H9 (cell line): ENCODE measurements at regions not wholly inside any gene's neighbourhood (a gene's known extent, or its start where the extent isn't known, plus 50 kb on each side); places are given as distances from the start of the nearest gene placed in this dataset.
A peak's percentile ranks its signal among the peaks of the same experiment; 100 is the strongest.
"Not testable (repeated sequence)": the region's sequence is repeated elsewhere in the genome, so short reads cannot be mapped to it uniquely, and the experiment has no call there.

Experiments
- DNase-seq: peaks from one replicate; pipeline ENCODE4 v3.0.0-alpha.2; 2017
- H2AFZ ChIP-seq: one replicate; pipeline ENCODE4 v1.6.1; 2013; ENCODE audit warnings: mild to moderate bottlenecking, low read length, control low read depth, moderate library complexity
- H2AK5ac ChIP-seq: 2 replicates; pipeline ENCODE4 v1.6.1; 2013; ENCODE audit warnings: low read length, control low read depth, mixed read lengths; ENCODE audit not compliant: insufficient read length
- H2BK120ac ChIP-seq: one replicate; pipeline ENCODE4 v1.6.1; 2013; ENCODE audit warnings: low read depth, mild to moderate bottlenecking, low read length, control low read depth, inconsistent platforms; ENCODE audit not compliant: poor library complexity, severe bottlenecking
- H2BK12ac ChIP-seq: 2 replicates; pipeline ENCODE4 v1.6.1; 2013; ENCODE audit warnings: low read length, control low read depth, mixed read lengths, low read depth; ENCODE audit not compliant: insufficient read length
- H2BK15ac ChIP-seq: 2 replicates; pipeline ENCODE4 v1.6.1; 2013; ENCODE audit warnings: low read depth, low read length, control low read depth
- H2BK20ac ChIP-seq: one replicate; pipeline ENCODE4 v1.6.1; 2013; ENCODE audit warnings: low read depth, mild to moderate bottlenecking, low read length, control low read depth, inconsistent platforms; ENCODE audit not compliant: poor library complexity, severe bottlenecking
- H2BK5ac ChIP-seq: 2 replicates; pipeline ENCODE4 v1.6.1; 2013; ENCODE audit warnings: low read length, control low read depth, mixed read lengths; ENCODE audit not compliant: insufficient read length
- H3K14ac ChIP-seq: 2 replicates; pipeline ENCODE4 v1.6.1; 2013; ENCODE audit warnings: low read length, control low read depth; ENCODE audit not compliant: insufficient read depth
- H3K18ac ChIP-seq: 2 replicates; pipeline ENCODE4 v1.6.1; 2013; ENCODE audit warnings: low read depth, mild to moderate bottlenecking, mixed read lengths, low read length, control low read depth; ENCODE audit not compliant: insufficient read length
- H3K23ac ChIP-seq: 2 replicates; pipeline ENCODE4 v1.6.1; 2013; ENCODE audit warnings: low read length, control low read depth, mixed read lengths, low read depth; ENCODE audit not compliant: insufficient read length
- H3K23me2 ChIP-seq: 2 replicates; pipeline ENCODE4 v1.6.1; 2013; ENCODE audit warnings: low read depth, mild to moderate bottlenecking, mixed read lengths, low read length, control low read depth; ENCODE audit not compliant: insufficient read length, poor library complexity, severe bottlenecking
- H3K27ac ChIP-seq: 2 replicates; pipeline ENCODE4 v1.5.1; 2013; ENCODE audit warnings: low read length, control low read depth, mixed read lengths, low read depth; ENCODE audit not compliant: insufficient read length
- H3K27me3 ChIP-seq: 2 replicates; pipeline ENCODE4 v1.6.1; 2013; ENCODE audit warnings: low read length, control low read depth, inconsistent platforms; ENCODE audit not compliant: insufficient read depth
- H3K4ac ChIP-seq: 2 replicates; pipeline ENCODE4 v1.6.1; 2013; ENCODE audit warnings: low read depth, mild to moderate bottlenecking, control low read depth, inconsistent platforms, low read length, moderate library complexity
- H3K4me1 ChIP-seq: 2 replicates; pipeline ENCODE4 v1.6.1; 2013; ENCODE audit warnings: low read length, control low read depth, inconsistent platforms; ENCODE audit not compliant: insufficient read depth
- H3K4me2 ChIP-seq: 2 replicates; pipeline ENCODE4 v1.6.1; 2013; ENCODE audit warnings: low read length, control low read depth, mixed read lengths; ENCODE audit not compliant: insufficient read length, insufficient read depth
- H3K56ac ChIP-seq: 2 replicates; pipeline ENCODE4 v1.6.1; 2013; ENCODE audit warnings: low read depth, mild to moderate bottlenecking, mixed read lengths, low read length, control low read depth; ENCODE audit not compliant: insufficient read length
- H3K79me1 ChIP-seq: 2 replicates; pipeline ENCODE4 v1.6.1; 2013; ENCODE audit warnings: low read depth, mild to moderate bottlenecking, moderate library complexity, low read length, control low read depth, inconsistent platforms; ENCODE audit not compliant: insufficient read depth, poor library complexity, severe bottlenecking
- H3K79me2 ChIP-seq: 2 replicates; pipeline ENCODE4 v1.6.1; 2013; ENCODE audit warnings: low read length, control low read depth, inconsistent platforms; ENCODE audit not compliant: insufficient read depth
- H3K9ac ChIP-seq: 2 replicates; pipeline ENCODE4 v1.6.1; 2013; ENCODE audit warnings: low read length, control low read depth, mixed read lengths; ENCODE audit not compliant: insufficient read length; ENCODE audit errors: extremely low read depth
- H3K9me3 ChIP-seq: one replicate; pipeline ENCODE4 v1.6.1; 2013; ENCODE audit warnings: low read depth, low read length, inconsistent platforms; ENCODE audit not compliant: control insufficient read depth
- H3T11ph ChIP-seq: one replicate; pipeline ENCODE4 v1.6.1; 2013; ENCODE audit warnings: mild to moderate bottlenecking, low read length, control low read depth, inconsistent platforms
- H4K20me1 ChIP-seq: one replicate; pipeline ENCODE4 v1.6.1; 2013; ENCODE audit not compliant: control insufficient read depth, insufficient read length, insufficient read depth
- H4K5ac ChIP-seq: 2 replicates; pipeline ENCODE4 v1.6.1; 2013; ENCODE audit warnings: low read depth, mild to moderate bottlenecking, mixed read lengths, low read length, control low read depth; ENCODE audit not compliant: insufficient read length
- H4K8ac ChIP-seq: replicated peaks from 2 replicates; pipeline ENCODE4 v1.6.1; 2013; ENCODE audit warnings: low read length, control low read depth, mixed read lengths, low read depth; ENCODE audit not compliant: insufficient read length
- H4K91ac ChIP-seq: 2 replicates; pipeline ENCODE4 v1.6.1; 2013; ENCODE audit warnings: low read depth, mild to moderate bottlenecking, moderate library complexity, mixed read lengths, low read length, control low read depth; ENCODE audit not compliant: insufficient read length
- H3K27ac Mint-ChIP-seq, 3 experiments: 2 replicates in 2 of 3; 3 replicates in 1 of 3; pipeline ENCODE4 v1.8.0; 2020 to 2021; ENCODE audit warnings: mixed read lengths in 3 of 3, mild to moderate bottlenecking in 1 of 3, moderate library complexity in 1 of 3
- H3K27me3 Mint-ChIP-seq: 2 replicates; pipeline ENCODE4 v1.8.0; 2021; ENCODE audit warnings: low read depth, mild to moderate bottlenecking, moderate library complexity, mixed read lengths
- H3K36me3 Mint-ChIP-seq, 3 experiments: 2 replicates in 2 of 3; 3 replicates in 1 of 3; pipeline ENCODE4 v1.8.0; 2020 to 2021; ENCODE audit warnings: low read depth in 3 of 3, mixed read lengths in 3 of 3; ENCODE audit not compliant: insufficient read depth in 1 of 3
- H3K4me1 Mint-ChIP-seq, 2 experiments: 2 replicates each; pipeline ENCODE4 v1.8.0; 2020; ENCODE audit warnings: mixed read lengths in 2 of 2
- H3K4me3 Mint-ChIP-seq, 2 experiments: 2 replicates in 1 of 2; 3 replicates in 1 of 2; pipeline ENCODE4 v1.8.0; 2020 to 2021; ENCODE audit warnings: mild to moderate bottlenecking in 2 of 2, mixed read lengths in 2 of 2, moderate library complexity in 1 of 2
- H3K9me3 Mint-ChIP-seq, 2 experiments: 2 replicates in 1 of 2; 3 replicates in 1 of 2; pipeline ENCODE4 v1.8.0; 2020; ENCODE audit warnings: mild to moderate bottlenecking in 2 of 2, mixed read lengths in 2 of 2, moderate library complexity in 1 of 2
- CTCF ChIP-seq: fragments of 200-600 bp; sonication (generic); conservative IDR thresholded peaks from 3 replicates; pipeline ENCODE4 v1.8.0; 2021; ENCODE audit warnings: antibody characterized with exemption, mild to moderate bottlenecking
- WGBS: extraction: QIAGEN DNeasy Blood & Tissue Kit; methylation state at CpG from one replicate; pipeline ENCODE4 v1.1.7; 2013; ENCODE audit warnings: missing lambda C conversion rate, low lambda C conversion rate, mixed read lengths; ENCODE audit not compliant: insufficient read length; ENCODE audit errors: extremely low coverage; 5-methylcytosine and 5-hydroxymethylcytosine counted together

GRCh38 chr4:190121759-190122158, 51.8 kb upstream of the DUX4 start:
- Histone ChIP-seq H2AK5ac (no peak overlapping the region), H3K23ac (no peak overlapping the region), H3K9me3 (no peaks in the 10 kb centered on the region), H3K27ac (no peak overlapping the region), H3K4ac (no peak overlapping the region), H2BK5ac (no peak overlapping the region), H2BK120ac (no peak overlapping the region), H3K79me2 (no peaks in the 10 kb centered on the region), H3T11ph (no peak overlapping the region), H4K91ac (no peak overlapping the region), H4K20me1 (no peaks in the 10 kb centered on the region), H3K23me2 (no peaks in the 10 kb centered on the region), H3K27me3 (no peaks in the 10 kb centered on the region), H3K56ac (no peak overlapping the region), H2BK15ac (no peak overlapping the region), H4K8ac (no peak overlapping the region), H2BK20ac (no peak overlapping the region), H2AFZ (no peak overlapping the region), H2BK12ac (no peak overlapping the region), H3K18ac (no peak overlapping the region), H3K4me1 (no peaks in the 10 kb centered on the region), H3K4me2 (no peak overlapping the region), H4K5ac (no peak overlapping the region), H3K14ac (no peak overlapping the region), H3K79me1 (no peaks in the 10 kb centered on the region), H3K9ac (no peak overlapping the region)
- no peak for TF ChIP-seq CTCF
- H3K9me3 Mint-ChIP-seq = peaks cover 13 to 19% of the 10 kb centered on the region in 2 experiments
- no peaks in the 10 kb centered on the region for H3K4me1 Mint-ChIP-seq
- no peak overlapping the region for H3K4me3 Mint-ChIP-seq
- peaks cover 2 to 3% (median 2%) of the 10 kb centered on the region in 3 experiments; a peak in 5 of 7 replicates for H3K36me3 Mint-ChIP-seq
- DNase-seq = no peak
- no peak overlapping the region for H3K27ac Mint-ChIP-seq
- H3K27me3 Mint-ChIP-seq = peaks cover 2% of the 10 kb centered on the region; the same call in 1 of the 2 replicates
- whole genome bisulfite sequencing = no CpG with 5 or more reads among the region's 70 CpGs

- H4K5ac ChIP-seq, H3K18ac ChIP-seq, H2BK12ac ChIP-seq, H3T11ph ChIP-seq, H3K79me2 ChIP-seq, H3K14ac ChIP-seq, H3K56ac ChIP-seq, H3K27ac Mint-ChIP-seq, H2AK5ac ChIP-seq, H3K27me3 ChIP-seq, H2BK20ac ChIP-seq, H4K8ac ChIP-seq, H2AFZ ChIP-seq, H3K9me3 ChIP-seq, H2BK120ac ChIP-seq, H2BK15ac ChIP-seq, H3K4me1 Mint-ChIP-seq, H4K20me1 ChIP-seq, H3K23me2 ChIP-seq, H3K4ac ChIP-seq, H3K79me1 ChIP-seq, H3K4me3 Mint-ChIP-seq, H3K4me2 ChIP-seq, H3K9ac ChIP-seq, H3K23ac ChIP-seq, H3K27ac ChIP-seq, H2BK5ac ChIP-seq, H4K91ac ChIP-seq, H3K4me1 ChIP-seq, H3K27me3 Mint-ChIP-seq, H3K36me3 Mint-ChIP-seq: not testable (repeated sequence)
- WGBS = no CpG with 5 or more reads among the region's 29 CpGs
- H3K9me3 Mint-ChIP-seq = peaks cover 11 to 16% of the 10 kb centered on the region in 2 experiments
- peak; percentile 22 for DNase-seq
Observed at GRCh38 chr4:190122161-190123142, 51.1 kb upstream of the DUX4 start.
